Astrocyte (in vitro differentiated cells and primary cell): ENCODE measurements at regions not wholly inside any gene's neighbourhood (a gene's known extent, or its start where the extent isn't known, plus 50 kb on each side); places are given as distances from the start of the nearest gene placed in this dataset.

Experiments used
- EZH2 ChIP-seq: IDR thresholded peaks from 2 replicates; pipeline ENCODE4 v1.6.1; 2012; ENCODE audit warnings: mild to moderate bottlenecking, low read length, inconsistent platforms; ENCODE audit not compliant: insufficient read depth
- TF ChIP-seq, protein P1 (sequence below): IDR thresholded peaks from 2 replicates; pipeline ENCODE4 v1.5.1; 2011; ENCODE audit warnings: low read depth, mild to moderate bottlenecking, inconsistent platforms, low read length, moderate library complexity; ENCODE audit not compliant: insufficient read depth

GRCh38 chr2:183458460-183458859, 334.2 kb downstream of the NUP35 start:
- TF ChIP-seq, protein P1, sequence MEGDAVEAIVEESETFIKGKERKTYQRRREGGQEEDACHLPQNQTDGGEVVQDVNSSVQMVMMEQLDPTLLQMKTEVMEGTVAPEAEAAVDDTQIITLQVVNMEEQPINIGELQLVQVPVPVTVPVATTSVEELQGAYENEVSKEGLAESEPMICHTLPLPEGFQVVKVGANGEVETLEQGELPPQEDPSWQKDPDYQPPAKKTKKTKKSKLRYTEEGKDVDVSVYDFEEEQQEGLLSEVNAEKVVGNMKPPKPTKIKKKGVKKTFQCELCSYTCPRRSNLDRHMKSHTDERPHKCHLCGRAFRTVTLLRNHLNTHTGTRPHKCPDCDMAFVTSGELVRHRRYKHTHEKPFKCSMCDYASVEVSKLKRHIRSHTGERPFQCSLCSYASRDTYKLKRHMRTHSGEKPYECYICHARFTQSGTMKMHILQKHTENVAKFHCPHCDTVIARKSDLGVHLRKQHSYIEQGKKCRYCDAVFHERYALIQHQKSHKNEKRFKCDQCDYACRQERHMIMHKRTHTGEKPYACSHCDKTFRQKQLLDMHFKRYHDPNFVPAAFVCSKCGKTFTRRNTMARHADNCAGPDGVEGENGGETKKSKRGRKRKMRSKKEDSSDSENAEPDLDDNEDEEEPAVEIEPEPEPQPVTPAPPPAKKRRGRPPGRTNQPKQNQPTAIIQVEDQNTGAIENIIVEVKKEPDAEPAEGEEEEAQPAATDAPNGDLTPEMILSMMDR = no peak
- no peak for TF ChIP-seq EZH2
